NCI-H526 (cell line): ENCODE measurements at regions not wholly inside any gene's neighbourhood (a gene's known extent, or its start where the extent isn't known, plus 50 kb on each side); places are given as distances from the start of the nearest gene placed in this dataset.
A peak's percentile ranks its signal among the peaks of the same experiment; 100 is the strongest.
"Not testable (repeated sequence)": the region's sequence is repeated elsewhere in the genome, so short reads cannot be mapped to it uniquely, and the experiment has no call there.

Source experiments
- DNase-seq, 2 experiments: peaks; one replicate each; lab custom pipeline; 2025; lab: John Stamatoyannopoulos, UW

GRCh38 chr3:23706111-23706510 is 99.6 kb upstream of the UBE2E1 start:
- DNase-seq, result no peak

GRCh38 chr3:23709987-23710386 is 95.8 kb upstream of the UBE2E1 start:
- no peak for DNase-seq

GRCh38 chr3:23710555-23710954 is 95.2 kb upstream of the UBE2E1 start:
- no peak for DNase-seq

- no peak for DNase-seq
These were observed 93.8 kb upstream of the UBE2E1 start for GRCh38 chr3:23711916-23712494.

GRCh38 chr3:23712656-23713559 is 92.8 kb upstream of the UBE2E1 start:
- peak in 1 of 2 experiments; percentile 34 for DNase-seq

GRCh38 chr3:23713641-23714040 is 92.1 kb upstream of the UBE2E1 start:
- no peak for DNase-seq

- DNase-seq, result no peak
These were observed 85.7 kb upstream of the UBE2E1 start for GRCh38 chr3:23720059-23720458.

- DNase-seq, result no peak
These were observed 84.9 kb upstream of the UBE2E1 start for GRCh38 chr3:23720885-23721284.

- no peak for DNase-seq
These were observed 82.6 kb upstream of the UBE2E1 start for GRCh38 chr3:23723141-23723540.

GRCh38 chr3:23723930-23724329 is 81.8 kb upstream of the UBE2E1 start:
- no peak for DNase-seq

- DNase-seq, result no peak
These were observed 78.8 kb upstream of the UBE2E1 start for GRCh38 chr3:23726811-23727548.

- no peak for DNase-seq
These were observed 77.1 kb upstream of the UBE2E1 start for GRCh38 chr3:23728601-23729117.

- not testable (repeated sequence) for DNase-seq
These were observed 76.4 kb upstream of the UBE2E1 start for GRCh38 chr3:23729362-23729761.

- no peak for DNase-seq
These were observed 71.3 kb upstream of the UBE2E1 start for GRCh38 chr3:23734481-23734880.

GRCh38 chr3:23735062-23735461 is 70.7 kb upstream of the UBE2E1 start:
- DNase-seq, result no peak

- peak in 1 of 2 experiments; percentile 7 for DNase-seq
These were observed 70.0 kb upstream of the UBE2E1 start for GRCh38 chr3:23735535-23736326.

- no peak for DNase-seq
These were observed 66.8 kb upstream of the UBE2E1 start for GRCh38 chr3:23738944-23739343.

- no peak for DNase-seq
These were observed 66.2 kb upstream of the UBE2E1 start for GRCh38 chr3:23739536-23739935.

- no peak for DNase-seq
These were observed 65.2 kb upstream of the UBE2E1 start for GRCh38 chr3:23740517-23740965.

GRCh38 chr3:23741036-23741706 is 64.6 kb upstream of the UBE2E1 start:
- no peak for DNase-seq
